Stomach (tissue), 8 donors: ENCODE measurements at regions not wholly inside any gene's neighbourhood (a gene's known extent, or its start where the extent isn't known, plus 50 kb on each side); places are given as distances from the start of the nearest gene placed in this dataset.

Experiments
- DNase-seq, 2 donors: peaks; one replicate each; pipeline versions ENCODE4 v3.0.0 to v3.0.0-alpha.2; 2013 to 2019
- H3K27ac ChIP-seq, 5 donors: fragments of 200-600 bp in 4 of 5; sonication (generic) in 4 of 5; one replicate each; pipeline ENCODE4 v1.5.1; 2013 to 2019; ENCODE audit warnings: mild to moderate bottlenecking in 1 of 5, moderate library complexity in 1 of 5
- H3K27me3 ChIP-seq, 3 donors: fragments of 200-600 bp; sonication (generic); one replicate each; pipeline ENCODE4 v1.5.1; 2017 to 2019; ENCODE audit warnings: mixed run types in 1 of 3
- H3K36me3 ChIP-seq, 4 donors: fragments of 200-600 bp; sonication (generic); 1 replicate in 3 of 4; 2 replicates in 1 of 4; pipeline ENCODE4 v1.5.1; 2016 to 2019
- H3K4me1 ChIP-seq, 4 donors: fragments of 200-600 bp; sonication (generic); one replicate each; pipeline ENCODE4 v1.5.1; 2016 to 2019
- H3K4me3 ChIP-seq, 4 donors: fragments of 200-600 bp; sonication (generic) in 3 of 4; one replicate each; pipeline ENCODE4 v1.5.1; 2016 to 2019; ENCODE audit warnings: mild to moderate bottlenecking in 1 of 4
- H3K9me3 ChIP-seq, 4 donors: fragments of 200-600 bp; sonication (generic); one replicate each; pipeline ENCODE4 v1.5.1; 2016 to 2019
- CTCF ChIP-seq, 7 experiments: fragments of 450-650 bp in 4 of 7; fragments of 200-600 bp in 3 of 7; sonication (generic) in 3 of 7; IDR thresholded peaks; one replicate each; pipeline ENCODE4 v1.5.1; 2016 to 2019; ENCODE audit warnings: antibody characterized with exemption in 7 of 7, control low read depth in 2 of 7, mild to moderate bottlenecking in 1 of 7
- EP300 ChIP-seq: sonication (generic); formaldehyde crosslinking; IDR thresholded peaks from one replicate; pipeline ENCODE4 v1.6.1; 2017; ENCODE audit warnings: antibody characterized with exemption
- POLR2A ChIP-seq, 4 donors: fragments of 450-650 bp; IDR thresholded peaks; one replicate each; pipeline ENCODE4 v1.6.1; 2016; ENCODE audit warnings: antibody characterized with exemption in 4 of 4, control low read depth in 2 of 4, mild to moderate bottlenecking in 1 of 4, moderate library complexity in 1 of 4
- POLR2AphosphoS5 ChIP-seq, 3 donors: sonication (generic); formaldehyde crosslinking; IDR thresholded peaks; one replicate each; pipeline ENCODE4 v1.6.1; 2016; ENCODE audit warnings: antibody characterized with exemption in 3 of 3
- WGBS, 5 donors: extraction: QIAGEN DNeasy Blood & Tissue Kit in 3 of 5; methylation state at CpG; one replicate each; pipeline versions ENCODE4 v1.1.5 to v1.1.7; 2013 to 2018; 5-methylcytosine and 5-hydroxymethylcytosine counted together
- intact Hi-C: fragments of 100-400 bp; cut with DNase I; formaldehyde crosslinking; loops from one replicate; pipeline ENCODE4 v1.15.1; 2023; ENCODE audit warnings: low total_unique reads
- donor health status: healthy with polysubstance abuse.
- donor health status: Bipolar disorder and iron deficiency.
- donor health status: healthy.

DNA sequence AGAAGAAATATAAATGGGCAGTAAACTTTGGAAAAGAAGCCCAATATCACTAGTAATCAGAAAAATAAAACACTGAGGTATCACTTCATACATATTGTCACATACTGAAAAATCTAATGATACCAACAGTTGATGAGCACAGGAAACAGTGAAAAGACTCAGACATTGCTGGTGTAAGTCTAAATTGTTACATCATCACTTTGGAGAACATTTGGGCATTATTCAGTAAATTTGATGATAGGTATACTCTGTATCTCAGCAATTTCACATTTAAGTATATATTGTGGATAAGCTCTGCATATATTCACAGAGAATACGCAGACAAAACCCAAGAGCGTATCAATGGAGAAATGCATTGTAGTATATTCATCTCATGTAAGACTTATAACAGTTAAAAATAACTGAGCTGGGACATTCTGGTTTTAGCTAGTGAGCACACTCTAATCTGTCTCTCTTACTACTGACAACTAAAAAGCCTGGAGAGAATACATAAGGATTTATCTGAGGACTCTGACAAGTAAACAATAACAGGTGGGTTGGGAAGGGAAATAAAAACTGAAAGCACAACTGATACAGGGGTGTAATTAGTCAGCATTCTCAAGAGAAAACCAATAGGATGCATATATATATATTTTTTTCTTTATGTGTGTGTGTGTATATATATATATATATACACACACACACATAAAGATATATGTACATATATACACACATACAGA lies 212.7 kb upstream of the JUN start:
- H3K4me3 ChIP-seq: no peak overlapping the region
- WGBS, 5 donors: 93 to 98% (median 95%) methylated on average over 2 of the region's 2 CpGs
- no peak for DNase-seq
- no peaks in the 10 kb centered on the region for H3K27me3 ChIP-seq
- no peaks in the 10 kb centered on the region for H3K9me3 ChIP-seq
- TF ChIP-seq EP300 (no peak), CTCF (IDR thresholded peaks at IDR 0.05) (no peak), POLR2A (IDR thresholded peaks at IDR 0.05) (no peak), POLR2AphosphoS5 (IDR thresholded peaks at IDR 0.05) (no peak)
- intact Hi-C loops: no loop called here
- H3K4me1 ChIP-seq: no peaks in the 10 kb centered on the region
- H3K27ac ChIP-seq: no peak overlapping the region
- no peaks in the 10 kb centered on the region for H3K36me3 ChIP-seq

GRCh38 chr1:58997060-58997411 lies 213.2 kb upstream of the JUN start:
- no peak overlapping the region for H3K27ac ChIP-seq
- no peaks in the 10 kb centered on the region for H3K27me3 ChIP-seq
- no peaks in the 10 kb centered on the region for H3K36me3 ChIP-seq
- DNase-seq: no peak
- TF ChIP-seq EP300: no peak
- 73 to 96% (median 89%) methylated on average over 1 of the region's 1 CpG for WGBS, 5 donors
- intact Hi-C loops: no loop called here
- no peaks in the 10 kb centered on the region for H3K9me3 ChIP-seq
- H3K4me3 ChIP-seq: no peak overlapping the region
- H3K4me1 ChIP-seq: no peaks in the 10 kb centered on the region

- no peak overlapping the region for H3K27ac ChIP-seq
- no peaks in the 10 kb centered on the region for H3K9me3 ChIP-seq
- 96 to 100% (median 100%) methylated on average over 1 of the region's 1 CpG for WGBS, 5 donors
- no peaks in the 10 kb centered on the region for H3K36me3 ChIP-seq
- intact Hi-C loops: no loop called here
- no peak overlapping the region for H3K4me3 ChIP-seq
- no peaks in the 10 kb centered on the region for H3K27me3 ChIP-seq
- H3K4me1 ChIP-seq: no peaks in the 10 kb centered on the region
- DNase-seq: no peak
- no peak for TF ChIP-seq POLR2A (IDR thresholded peaks at IDR 0.05)
- no peak for TF ChIP-seq EP300
- TF ChIP-seq POLR2AphosphoS5 (IDR thresholded peaks at IDR 0.05): no peak
- TF ChIP-seq CTCF (IDR thresholded peaks at IDR 0.05): no peak
Observed at GRCh38 chr1:58997637-58998036, 213.8 kb upstream of the JUN start.

DNA sequence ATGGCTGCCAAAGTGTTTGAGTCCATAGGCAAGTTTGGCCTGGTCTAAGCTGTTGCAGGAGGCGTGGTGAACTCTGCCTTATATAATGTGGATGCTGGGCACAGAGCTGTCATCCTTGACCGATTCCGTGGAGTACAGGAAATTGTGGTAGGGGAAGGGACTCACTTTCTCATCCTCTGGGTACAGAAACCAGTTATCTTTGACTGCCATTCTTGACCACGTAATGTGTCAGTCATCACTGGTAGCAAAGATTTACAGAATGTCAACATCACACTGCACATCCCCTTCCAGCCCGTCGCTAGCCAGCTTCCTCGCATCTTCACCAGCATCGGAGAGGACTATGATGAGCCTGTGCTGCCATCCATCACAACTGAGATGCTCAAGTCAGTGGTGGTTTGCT lies 215.8 kb upstream of the JUN start:
- WGBS, 5 donors: 86 to 92% (median 90%) methylated on average over 8 of the region's 8 CpGs
- TF ChIP-seq EP300 (no peak), POLR2AphosphoS5 (IDR thresholded peaks at IDR 0.05) (no peak), CTCF (IDR thresholded peaks at IDR 0.05) (no peak), POLR2A (IDR thresholded peaks at IDR 0.05) (no peak)
- no peaks in the 10 kb centered on the region for H3K4me1 ChIP-seq

GRCh38 chr1:59004755-59005154 lies 220.9 kb upstream of the JUN start:
- Histone ChIP-seq H3K27ac (no peak overlapping the region), H3K4me3 (no peak overlapping the region), H3K27me3 (no peaks in the 10 kb centered on the region), H3K4me1 (peaks cover 0 to 14% (median 5%) of the 10 kb centered on the region in 4 donors), H3K9me3 (no peaks in the 10 kb centered on the region), H3K36me3 (no peaks in the 10 kb centered on the region)
- intact Hi-C loops: no loop called here
- no peak for DNase-seq
- 87 to 93% (median 88%) methylated on average over 2 of the region's 2 CpGs for whole genome bisulfite sequencing, 5 donors
- TF ChIP-seq EP300 (no peak), CTCF (IDR thresholded peaks at IDR 0.05) (no peak), POLR2AphosphoS5 (IDR thresholded peaks at IDR 0.05) (no peak), POLR2A (IDR thresholded peaks at IDR 0.05) (no peak)

More for the DNA sequence above, 215.8 kb upstream of the JUN start:
- Histone ChIP-seq H3K4me3 (no peak overlapping the region), H3K27me3 (no peaks in the 10 kb centered on the region), H3K36me3 (no peaks in the 10 kb centered on the region), H3K9me3 (no peaks in the 10 kb centered on the region), H3K27ac (no peak overlapping the region)
- intact Hi-C loops: no loop called here
- no peak for DNase-seq
